ENCODE measurements at regions not wholly inside any gene's neighbourhood (a gene's known extent, or its start where the extent isn't known, plus 50 kb on each side); places are given as distances from the start of the nearest gene placed in this dataset.

- Histone ChIP-seq H3K4me1 (ENCODE audit: control insufficient read depth, extremely low read depth, insufficient read depth, low read length) (no peaks in the 10 kb centered on the region), H2AFZ (ENCODE audit: control insufficient read depth, low read length) (no peak overlapping the region), H3K4me2 (ENCODE audit: control insufficient read depth, extremely low read depth, insufficient read depth, low read depth, low read length) (no peak overlapping the region), H3K4me3 (ENCODE audit: control insufficient read depth in 2 of 3, extremely low read depth in 1 of 3, insufficient read depth in 2 of 3, low read depth in 1 of 3, low read length in 3 of 3) (no peak overlapping the region), H3K79me2 (ENCODE audit: control insufficient read depth, insufficient read depth, low read length) (no peaks in the 10 kb centered on the region), H3K9me1 (ENCODE audit: control insufficient read depth, extremely low read depth, insufficient read depth, low read length) (no peaks in the 10 kb centered on the region), H3K9ac (ENCODE audit: control insufficient read depth, extremely low read depth, insufficient read depth, low read length) (no peak overlapping the region), H3K9me3 (ENCODE audit: control insufficient read depth, low read depth, low read length) (no peaks in the 10 kb centered on the region), H4K20me1 (ENCODE audit: control insufficient read depth, extremely low read depth, insufficient read depth, low read length) (no peaks in the 10 kb centered on the region), H3K27ac (ENCODE audit: control insufficient read depth, insufficient read depth, low read length) (no peak overlapping the region), H3K27me3 (ENCODE audit: control insufficient read depth, extremely low read depth, insufficient read depth, low read length) (no peaks in the 10 kb centered on the region), H3K36me3 (ENCODE audit: control insufficient read depth in 2 of 2, extremely low read depth in 1 of 2, insufficient read depth in 2 of 2, low read length in 2 of 2) (no peaks in the 10 kb centered on the region)
- no peak for FAIRE-seq
- dilution Hi-C loops (cut with MboI; ENCODE audit: extremely low pct_ligation_motif_present, low sequenced_read_pairs), result no loop called here
- TF ChIP-seq CTCF (optimal IDR thresholded peaks at IDR 0.05 in 1 of 3, IDR thresholded peaks at IDR 0.05 in 1 of 3, conservative IDR thresholded peaks at IDR 0.05 in 1 of 3; ENCODE audit: extremely low read depth in 1 of 3, insufficient read depth in 2 of 3, low read length in 3 of 3) (no peak), EZH2 (IDR thresholded peaks at IDR 0.05; ENCODE audit: low read length) (no peak)
- DNase-seq (ENCODE audit: low read depth, low spot score), result no peak
Measured at GRCh38 chr4:111454961-111455360, 690.3 kb upstream of the FAM241A start.

- DNase-seq (ENCODE audit: low read depth, low spot score) (no peak), FAIRE-seq (no peak)
- dilution Hi-C loops (cut with MboI; ENCODE audit: extremely low pct_ligation_motif_present, low sequenced_read_pairs), result no loop called here
- Histone ChIP-seq H2AFZ (ENCODE audit: control insufficient read depth, low read length) (no peak overlapping the region), H3K36me3 (ENCODE audit: control insufficient read depth in 2 of 2, extremely low read depth in 1 of 2, insufficient read depth in 2 of 2, low read length in 2 of 2) (no peaks in the 10 kb centered on the region), H3K4me3 (ENCODE audit: control insufficient read depth in 2 of 3, extremely low read depth in 1 of 3, insufficient read depth in 2 of 3, low read depth in 1 of 3, low read length in 3 of 3) (no peak overlapping the region), H3K4me2 (ENCODE audit: control insufficient read depth, extremely low read depth, insufficient read depth, low read depth, low read length) (no peak overlapping the region), H3K27me3 (ENCODE audit: control insufficient read depth, extremely low read depth, insufficient read depth, low read length) (no peaks in the 10 kb centered on the region), H3K9me1 (ENCODE audit: control insufficient read depth, extremely low read depth, insufficient read depth, low read length) (no peaks in the 10 kb centered on the region), H3K9ac (ENCODE audit: control insufficient read depth, extremely low read depth, insufficient read depth, low read length) (no peak overlapping the region), H3K4me1 (ENCODE audit: control insufficient read depth, extremely low read depth, insufficient read depth, low read length) (no peaks in the 10 kb centered on the region), H3K79me2 (ENCODE audit: control insufficient read depth, insufficient read depth, low read length) (no peaks in the 10 kb centered on the region), H3K9me3 (ENCODE audit: control insufficient read depth, low read depth, low read length) (no peaks in the 10 kb centered on the region), H3K27ac (ENCODE audit: control insufficient read depth, insufficient read depth, low read length) (no peak overlapping the region), H4K20me1 (ENCODE audit: control insufficient read depth, extremely low read depth, insufficient read depth, low read length) (no peaks in the 10 kb centered on the region)
- TF ChIP-seq CTCF (optimal IDR thresholded peaks at IDR 0.05 in 1 of 3, IDR thresholded peaks at IDR 0.05 in 1 of 3, conservative IDR thresholded peaks at IDR 0.05 in 1 of 3; ENCODE audit: extremely low read depth in 1 of 3, insufficient read depth in 2 of 3, low read length in 3 of 3) (no peak), EZH2 (IDR thresholded peaks at IDR 0.05; ENCODE audit: low read length) (no peak)
Measured at GRCh38 chr4:111464251-111465045, 680.8 kb upstream of the FAM241A start.

All from keratinocyte (primary cell).